ENCODE measurements at regions not wholly inside any gene's neighbourhood (a gene's known extent, or its start where the extent isn't known, plus 50 kb on each side); places are given as distances from the start of the nearest gene placed in this dataset.

DNA sequence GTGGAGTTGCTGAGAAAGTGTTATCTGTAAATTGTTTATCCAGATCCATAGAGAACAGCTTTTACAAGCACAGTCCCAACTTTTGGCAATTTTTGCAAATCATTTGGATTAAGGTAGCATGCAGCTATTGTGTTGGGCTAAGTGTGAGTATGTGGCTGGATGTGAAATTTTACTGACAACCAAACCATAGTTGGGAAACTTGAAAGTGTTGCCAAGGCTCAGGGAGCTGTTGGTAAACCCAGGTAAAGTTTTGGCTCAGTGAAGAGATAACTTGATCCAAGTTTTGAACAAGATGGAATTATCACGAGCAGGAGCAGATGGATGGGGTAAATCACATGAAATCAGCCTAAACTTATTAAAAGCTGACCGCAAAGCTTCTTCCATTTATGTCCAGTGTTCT is 90.0 kb upstream of the HES1 start:
- TF ChIP-seq POLR2A (IDR thresholded peaks at IDR 0.05) (no peak), POLR2AphosphoS5 (IDR thresholded peaks at IDR 0.05) (no peak), EP300 (IDR thresholded peaks at IDR 0.05) (no peak)
- TF ChIP-seq, protein P1, sequence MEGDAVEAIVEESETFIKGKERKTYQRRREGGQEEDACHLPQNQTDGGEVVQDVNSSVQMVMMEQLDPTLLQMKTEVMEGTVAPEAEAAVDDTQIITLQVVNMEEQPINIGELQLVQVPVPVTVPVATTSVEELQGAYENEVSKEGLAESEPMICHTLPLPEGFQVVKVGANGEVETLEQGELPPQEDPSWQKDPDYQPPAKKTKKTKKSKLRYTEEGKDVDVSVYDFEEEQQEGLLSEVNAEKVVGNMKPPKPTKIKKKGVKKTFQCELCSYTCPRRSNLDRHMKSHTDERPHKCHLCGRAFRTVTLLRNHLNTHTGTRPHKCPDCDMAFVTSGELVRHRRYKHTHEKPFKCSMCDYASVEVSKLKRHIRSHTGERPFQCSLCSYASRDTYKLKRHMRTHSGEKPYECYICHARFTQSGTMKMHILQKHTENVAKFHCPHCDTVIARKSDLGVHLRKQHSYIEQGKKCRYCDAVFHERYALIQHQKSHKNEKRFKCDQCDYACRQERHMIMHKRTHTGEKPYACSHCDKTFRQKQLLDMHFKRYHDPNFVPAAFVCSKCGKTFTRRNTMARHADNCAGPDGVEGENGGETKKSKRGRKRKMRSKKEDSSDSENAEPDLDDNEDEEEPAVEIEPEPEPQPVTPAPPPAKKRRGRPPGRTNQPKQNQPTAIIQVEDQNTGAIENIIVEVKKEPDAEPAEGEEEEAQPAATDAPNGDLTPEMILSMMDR (IDR thresholded peaks at IDR 0.05), result no peak

Measured in suprapubic skin (tissue), 4 donors.